ENCODE measurements at regions not wholly inside any gene's neighbourhood (a gene's known extent, or its start where the extent isn't known, plus 50 kb on each side); places are given as distances from the start of the nearest gene placed in this dataset.
"Not testable (repeated sequence)": the region's sequence is repeated elsewhere in the genome, so short reads cannot be mapped to it uniquely, and the experiment has no call there.

DNA sequence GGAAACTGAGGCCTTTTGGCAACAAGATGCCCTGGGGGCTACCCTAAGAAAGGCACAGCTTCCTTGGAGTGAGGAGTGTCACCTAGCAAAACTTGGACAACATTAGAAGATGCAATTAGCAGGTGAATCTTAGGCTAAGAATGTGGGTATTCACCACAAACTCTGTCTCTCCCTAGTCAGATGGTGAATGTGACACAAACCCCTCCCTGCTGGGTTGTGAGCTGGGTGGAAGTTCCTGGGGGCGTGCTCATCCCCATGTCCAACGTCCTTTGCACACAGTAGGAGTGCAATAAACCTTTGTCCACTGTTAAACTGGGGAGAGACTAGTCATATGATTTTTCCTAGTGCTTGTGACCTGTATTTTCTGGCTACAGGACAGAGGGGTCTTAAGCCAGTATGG is 67.1 kb upstream of the SH3GL3 start:
- no peak overlapping the region for H3K27ac ChIP-seq (ENCODE audit: low read depth, low read length)
- H3K9me2 ChIP-seq (replicated peaks; ENCODE audit: insufficient read depth, low read length): no peaks in the 10 kb centered on the region
- H3K79me2 ChIP-seq (ENCODE audit: insufficient read depth, low read length): no peaks in the 10 kb centered on the region
- H3K9ac ChIP-seq (ENCODE audit: low read length): no peak overlapping the region
- H4K20me1 ChIP-seq (ENCODE audit: low read depth, low read length): no peaks in the 10 kb centered on the region
- TF ChIP-seq, protein P1, sequence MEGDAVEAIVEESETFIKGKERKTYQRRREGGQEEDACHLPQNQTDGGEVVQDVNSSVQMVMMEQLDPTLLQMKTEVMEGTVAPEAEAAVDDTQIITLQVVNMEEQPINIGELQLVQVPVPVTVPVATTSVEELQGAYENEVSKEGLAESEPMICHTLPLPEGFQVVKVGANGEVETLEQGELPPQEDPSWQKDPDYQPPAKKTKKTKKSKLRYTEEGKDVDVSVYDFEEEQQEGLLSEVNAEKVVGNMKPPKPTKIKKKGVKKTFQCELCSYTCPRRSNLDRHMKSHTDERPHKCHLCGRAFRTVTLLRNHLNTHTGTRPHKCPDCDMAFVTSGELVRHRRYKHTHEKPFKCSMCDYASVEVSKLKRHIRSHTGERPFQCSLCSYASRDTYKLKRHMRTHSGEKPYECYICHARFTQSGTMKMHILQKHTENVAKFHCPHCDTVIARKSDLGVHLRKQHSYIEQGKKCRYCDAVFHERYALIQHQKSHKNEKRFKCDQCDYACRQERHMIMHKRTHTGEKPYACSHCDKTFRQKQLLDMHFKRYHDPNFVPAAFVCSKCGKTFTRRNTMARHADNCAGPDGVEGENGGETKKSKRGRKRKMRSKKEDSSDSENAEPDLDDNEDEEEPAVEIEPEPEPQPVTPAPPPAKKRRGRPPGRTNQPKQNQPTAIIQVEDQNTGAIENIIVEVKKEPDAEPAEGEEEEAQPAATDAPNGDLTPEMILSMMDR (IDR thresholded peaks at IDR 0.05; ENCODE audit: insufficient read depth, low read length, poor library complexity, severe bottlenecking): no peak
- H3K4me2 ChIP-seq (ENCODE audit: low read depth, low read length, poor library complexity, severe bottlenecking): no peak overlapping the region
- H2AFZ ChIP-seq (ENCODE audit: low read depth, low read length, severe bottlenecking): no peak overlapping the region
- no peaks in the 10 kb centered on the region for H3K27me3 ChIP-seq (ENCODE audit: low read length)
- no peak overlapping the region for H3K4me3 ChIP-seq (ENCODE audit: insufficient read depth, low read length, poor library complexity, severe bottlenecking)
- H3K9me3 ChIP-seq (ENCODE audit: insufficient read depth, low read length): no peaks in the 10 kb centered on the region
- H3F3A ChIP-seq (ENCODE audit: insufficient read depth): no peaks in the 10 kb centered on the region
- no peaks in the 10 kb centered on the region for H3K36me3 ChIP-seq (ENCODE audit: low read length)

DNA sequence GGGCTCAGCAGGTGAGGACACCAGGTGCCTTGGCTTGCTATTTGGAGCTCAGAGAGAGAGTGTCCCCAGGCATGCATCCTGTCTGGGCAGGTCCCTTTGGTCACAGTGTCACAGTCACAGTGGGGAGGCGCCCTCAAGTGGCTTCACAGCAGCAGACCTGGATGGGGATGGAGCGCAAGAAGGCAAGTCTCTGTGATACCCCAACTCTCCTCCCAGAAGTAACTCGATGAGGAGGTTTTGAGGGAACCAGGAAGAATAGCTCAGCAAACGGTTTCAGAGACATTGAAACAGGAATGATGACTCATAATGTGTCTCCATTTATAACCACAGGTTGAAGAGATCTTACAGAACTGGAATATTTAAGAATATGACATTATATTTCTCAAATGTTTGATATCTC is 66.5 kb upstream of the SH3GL3 start:
- no peak overlapping the region for H3K27ac ChIP-seq (ENCODE audit: low read depth, low read length)
- H3F3A ChIP-seq (ENCODE audit: insufficient read depth): no peaks in the 10 kb centered on the region
- no peak overlapping the region for H3K9ac ChIP-seq (ENCODE audit: low read length)
- TF ChIP-seq, protein P1 (IDR thresholded peaks at IDR 0.05; ENCODE audit: insufficient read depth, low read length, poor library complexity, severe bottlenecking): peak; percentile 39
- TF ChIP-seq EZH2phosphoT487 (conservative IDR thresholded peaks at IDR 0.05; ENCODE audit: low read length): no peak
- no peaks in the 10 kb centered on the region for H3K9me3 ChIP-seq (ENCODE audit: insufficient read depth, low read length)
- no peaks in the 10 kb centered on the region for H4K20me1 ChIP-seq (ENCODE audit: low read depth, low read length)
- H3K36me3 ChIP-seq (ENCODE audit: low read length): no peaks in the 10 kb centered on the region
- no peaks in the 10 kb centered on the region for H3K27me3 ChIP-seq (ENCODE audit: low read length)
- no peak overlapping the region for H2AFZ ChIP-seq (ENCODE audit: low read depth, low read length, severe bottlenecking)
- no peak overlapping the region for H3K4me3 ChIP-seq (ENCODE audit: insufficient read depth, low read length, poor library complexity, severe bottlenecking)
- H3K9me2 ChIP-seq (replicated peaks; ENCODE audit: insufficient read depth, low read length): no peaks in the 10 kb centered on the region
- no peak overlapping the region for H3K4me2 ChIP-seq (ENCODE audit: low read depth, low read length, poor library complexity, severe bottlenecking)
- H3K79me2 ChIP-seq (ENCODE audit: insufficient read depth, low read length): no peaks in the 10 kb centered on the region

DNA sequence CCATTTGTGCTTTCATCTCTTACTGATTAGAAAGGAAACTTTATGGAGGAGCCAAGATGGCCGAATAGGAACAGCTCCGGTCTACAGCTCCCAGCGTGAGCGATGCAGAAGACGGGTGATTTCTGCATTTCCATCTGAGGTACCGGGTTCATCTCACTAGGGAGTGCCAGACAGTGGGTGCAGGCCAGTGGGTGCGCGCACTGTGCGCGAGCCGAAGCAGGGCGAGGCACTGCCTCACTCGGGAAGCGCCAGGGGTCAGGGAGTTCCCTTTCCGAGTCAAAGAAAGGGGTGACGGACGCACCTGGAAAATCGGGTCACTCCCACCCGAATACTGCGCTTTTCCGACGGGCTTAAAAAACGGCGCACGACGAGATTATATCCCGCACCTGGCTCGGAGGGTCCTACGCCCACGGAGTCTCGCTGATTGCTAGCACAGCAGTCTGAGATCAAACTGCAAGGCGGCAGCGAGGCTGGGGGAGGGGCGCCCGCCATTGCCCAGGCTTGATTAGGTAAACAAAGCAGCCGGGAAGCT is 63.5 kb upstream of the SH3GL3 start:
- not testable (repeated sequence) for H3K4me3 ChIP-seq (ENCODE audit: insufficient read depth, low read length, poor library complexity, severe bottlenecking); H3K36me3 ChIP-seq (ENCODE audit: low read length); H3K9ac ChIP-seq (ENCODE audit: low read length); H3F3A ChIP-seq (ENCODE audit: insufficient read depth); H3K4me2 ChIP-seq (ENCODE audit: low read depth, low read length, poor library complexity, severe bottlenecking); H3K79me2 ChIP-seq (ENCODE audit: insufficient read depth, low read length); H3K27ac ChIP-seq (ENCODE audit: low read depth, low read length); H3K27me3 ChIP-seq (ENCODE audit: low read length); H2AFZ ChIP-seq (ENCODE audit: low read depth, low read length, severe bottlenecking); H3K9me3 ChIP-seq (ENCODE audit: insufficient read depth, low read length); H3K9me2 ChIP-seq (replicated peaks; ENCODE audit: insufficient read depth, low read length); H4K20me1 ChIP-seq (ENCODE audit: low read depth, low read length)

DNA sequence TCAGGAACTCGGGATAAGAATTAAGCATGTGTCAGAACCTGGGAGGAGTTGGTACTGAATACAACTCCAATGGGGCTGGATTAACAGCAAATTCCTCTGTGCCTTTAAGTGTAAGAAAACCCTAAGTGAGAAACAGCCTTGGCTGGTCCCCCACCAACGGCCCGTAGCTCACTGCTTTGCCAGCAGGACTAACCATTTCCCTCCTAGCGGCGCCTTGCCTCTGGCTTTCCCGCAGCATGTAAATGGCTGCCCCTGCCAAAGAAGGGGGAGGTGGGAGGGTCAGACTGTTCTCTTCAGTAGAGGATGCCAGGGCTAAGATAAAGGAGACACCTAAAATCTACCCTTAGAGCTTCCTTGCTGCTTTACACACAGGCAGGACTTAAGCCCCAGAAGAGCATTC is 51.0 kb upstream of the SH3GL3 start:
- no peak overlapping the region for H3K27ac ChIP-seq (ENCODE audit: low read depth, low read length)
- no peaks in the 10 kb centered on the region for H3K27me3 ChIP-seq (ENCODE audit: low read length)
- H3K36me3 ChIP-seq (ENCODE audit: low read length): no peaks in the 10 kb centered on the region
- no peaks in the 10 kb centered on the region for H3F3A ChIP-seq (ENCODE audit: insufficient read depth)
- no peak overlapping the region for H3K4me3 ChIP-seq (ENCODE audit: insufficient read depth, low read length, poor library complexity, severe bottlenecking)
- no peak overlapping the region for H2AFZ ChIP-seq (ENCODE audit: low read depth, low read length, severe bottlenecking)
- H3K9me3 ChIP-seq (ENCODE audit: insufficient read depth, low read length): no peaks in the 10 kb centered on the region
- H4K20me1 ChIP-seq (ENCODE audit: low read depth, low read length): no peaks in the 10 kb centered on the region
- H3K9me2 ChIP-seq (replicated peaks; ENCODE audit: insufficient read depth, low read length): no peaks in the 10 kb centered on the region
- no peak overlapping the region for H3K4me2 ChIP-seq (ENCODE audit: low read depth, low read length, poor library complexity, severe bottlenecking)
- H3K79me2 ChIP-seq (ENCODE audit: insufficient read depth, low read length): no peaks in the 10 kb centered on the region
- no peak overlapping the region for H3K9ac ChIP-seq (ENCODE audit: low read length)
- no peak for TF ChIP-seq EZH2phosphoT487 (conservative IDR thresholded peaks at IDR 0.05; ENCODE audit: low read length)
- TF ChIP-seq, protein P1 (IDR thresholded peaks at IDR 0.05; ENCODE audit: insufficient read depth, low read length, poor library complexity, severe bottlenecking): no peak
